Activated CD8-positive, alpha-beta memory T cell treated with anti-CD3 and anti-CD28 coated beads for 36 hours (primary cell): ENCODE measurements at regions not wholly inside any gene's neighbourhood (a gene's known extent, or its start where the extent isn't known, plus 50 kb on each side); places are given as distances from the start of the nearest gene placed in this dataset.
"Not testable (repeated sequence)": the region's sequence is repeated elsewhere in the genome, so short reads cannot be mapped to it uniquely, and the experiment has no call there.

Experiments
- CTCF ChIA-PET: fragments of 350-600 bp; sonication (Branson Sonifier 250); formaldehyde crosslinking; loops from one replicate; lab custom pipeline; 2021; ENCODE audit warnings: antibody characterized with exemption; lab: Charles Lee
- POLR2A ChIA-PET: fragments of 350-600 bp; sonication (Branson Sonifier 250); formaldehyde crosslinking; loops from one replicate; lab custom pipeline; 2021; ENCODE audit warnings: antibody characterized with exemption; lab: Charles Lee

DNA sequence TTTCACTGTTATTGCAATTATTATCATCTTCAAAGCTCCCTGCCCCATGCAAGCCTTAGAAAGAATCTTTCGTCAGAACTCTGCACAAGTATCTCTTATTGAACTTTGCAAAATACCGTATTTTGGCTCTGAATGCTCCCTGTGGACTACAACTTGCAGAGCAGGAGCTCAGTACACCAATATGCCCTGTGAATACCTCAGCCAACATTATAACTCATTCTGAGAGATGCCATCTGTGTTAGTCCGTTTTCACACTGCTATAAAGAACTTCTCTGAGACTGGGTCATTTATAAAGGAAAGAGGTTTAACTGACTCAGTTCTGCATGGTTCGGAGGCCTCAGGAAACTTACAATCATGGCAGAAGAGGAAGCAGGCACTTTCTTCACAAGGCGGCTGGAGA is 87.2 kb upstream of the XYLT1 start:
- ChIA-PET POLR2A (no interaction called here), CTCF (no interaction called here)

DNA sequence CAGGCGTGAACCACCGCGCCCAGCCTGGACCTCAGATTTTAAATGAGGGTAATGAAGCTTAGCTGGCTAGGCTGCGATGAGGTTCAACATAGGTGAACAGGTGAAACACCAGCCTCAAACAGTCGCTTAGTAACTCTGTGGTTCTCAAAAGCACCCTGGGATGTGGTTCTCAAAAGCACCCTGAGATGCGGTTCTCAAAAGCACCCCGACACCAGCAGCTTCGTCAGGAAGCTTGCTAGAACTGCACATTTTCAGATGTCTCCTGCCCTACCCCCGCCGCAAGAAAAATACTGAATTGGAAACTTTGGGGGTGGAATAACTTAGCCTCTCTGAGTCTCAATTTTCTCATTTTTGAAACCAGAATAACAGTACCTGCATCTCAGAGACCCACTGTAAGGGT is 86.7 kb upstream of the XYLT1 start:
- POLR2A ChIA-PET, result no interaction called here
- CTCF ChIA-PET, result interaction anchor here (1.2 kb wide), 1 partner anchor 27 kb away, joined by 3 read pairs; no protein-coding TSS in a partner anchor

DNA sequence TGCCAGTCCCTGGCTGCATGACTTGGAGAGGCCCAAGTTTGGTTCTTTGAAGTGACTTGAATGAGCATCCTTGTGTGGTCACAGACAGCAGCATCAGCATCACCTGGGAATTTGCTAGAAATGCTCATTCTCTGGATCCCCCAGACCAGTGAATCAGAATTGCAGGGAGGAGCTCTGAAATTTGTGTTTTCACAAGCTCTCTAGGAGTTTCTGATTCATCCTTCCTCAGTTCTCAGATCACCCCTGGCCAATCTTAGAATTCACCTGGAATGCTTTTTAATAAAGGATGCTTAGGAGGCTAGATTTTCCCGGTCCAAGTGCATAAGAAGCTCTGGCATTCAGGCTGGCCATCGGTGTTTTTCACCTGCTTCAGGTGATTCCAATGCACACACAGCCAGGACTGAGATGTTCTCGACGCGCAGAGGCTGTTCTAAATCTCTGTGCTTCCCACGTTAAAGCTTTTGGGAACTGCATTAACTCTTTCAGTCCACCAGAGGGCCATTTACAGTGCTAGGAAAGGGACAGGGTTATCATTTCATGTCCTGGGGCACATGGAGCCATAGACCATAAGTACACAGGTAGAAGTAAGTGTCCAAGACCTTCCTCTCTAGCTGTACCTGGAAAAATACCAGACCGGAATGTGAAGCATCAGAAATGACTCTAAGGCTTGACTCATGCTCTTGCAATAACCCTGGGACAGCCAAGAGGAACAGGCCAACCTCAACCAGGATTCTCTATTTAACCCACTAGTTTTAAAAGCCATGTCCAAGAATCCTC is 85.7 kb upstream of the XYLT1 start:
- POLR2A ChIA-PET, result no interaction called here

DNA sequence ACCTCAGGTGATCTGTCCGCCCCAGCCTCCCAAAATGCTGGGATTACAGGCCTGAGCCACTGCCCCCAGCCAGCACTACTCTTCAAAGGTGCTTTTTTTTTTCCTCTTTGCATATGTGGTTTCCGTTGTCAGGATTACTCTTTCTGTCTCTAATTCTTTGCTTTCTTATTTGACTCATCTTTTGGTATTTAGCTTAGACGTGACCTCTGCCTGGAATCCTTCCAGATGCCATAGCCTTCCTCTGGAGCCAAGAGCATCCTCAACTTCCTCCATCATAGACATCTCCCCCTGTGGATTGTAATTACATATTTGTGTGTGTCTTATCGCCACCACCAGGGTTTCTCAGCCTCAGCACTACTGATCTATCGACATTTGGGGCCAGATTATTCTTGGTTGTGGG is 84.4 kb upstream of the XYLT1 start:
- ChIA-PET CTCF (no interaction called here), POLR2A (no interaction called here)

More for the DNA sequence above, 85.7 kb upstream of the XYLT1 start:
- CTCF ChIA-PET, result interaction anchor here (1.2 to 1.3 kb wide), 3 partner anchors 9 to 28 kb away, joined by 3 read pairs; no protein-coding TSS in a partner anchor

DNA sequence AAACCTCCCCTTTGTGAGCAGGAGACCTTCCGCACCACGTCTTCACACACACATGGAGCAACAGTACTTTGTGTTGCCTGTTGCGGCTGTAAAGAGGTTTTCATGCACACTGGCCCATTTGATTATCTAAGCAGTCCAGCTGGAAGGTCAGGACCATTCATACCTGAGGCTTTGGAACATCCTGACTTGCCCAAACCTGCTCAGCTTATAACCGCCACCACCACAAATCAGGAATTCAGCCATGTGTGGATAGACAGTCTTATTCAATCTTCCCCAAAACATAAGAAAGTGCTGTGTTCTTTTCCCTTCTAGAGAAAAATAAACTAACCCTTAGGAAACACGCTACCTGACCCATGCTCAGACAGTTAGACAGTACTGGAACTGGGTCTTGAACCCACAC is 81.6 kb upstream of the XYLT1 start:
- POLR2A ChIA-PET, result no interaction called here
- CTCF ChIA-PET, result no interaction called here

DNA sequence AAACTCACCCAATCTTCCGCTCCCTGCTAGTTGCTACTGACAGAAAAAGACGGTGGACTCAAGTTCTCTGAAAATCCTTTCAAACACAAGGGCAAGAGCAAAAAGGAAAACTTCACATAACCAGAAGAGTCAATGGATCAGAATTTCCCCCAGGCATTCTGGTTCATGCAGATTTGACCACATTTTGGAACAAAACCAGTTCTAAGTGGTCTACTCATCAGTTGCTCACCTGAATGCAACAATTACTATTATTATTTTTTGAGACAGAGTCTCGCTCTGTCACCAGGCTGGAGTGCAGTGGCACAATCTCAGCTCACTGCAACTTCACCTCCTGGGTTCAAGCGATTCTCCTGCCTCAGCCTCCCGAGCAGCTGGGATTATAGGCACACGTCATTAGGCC is 80.9 kb upstream of the XYLT1 start:
- POLR2A ChIA-PET, CTCF ChIA-PET: not testable (repeated sequence)

DNA sequence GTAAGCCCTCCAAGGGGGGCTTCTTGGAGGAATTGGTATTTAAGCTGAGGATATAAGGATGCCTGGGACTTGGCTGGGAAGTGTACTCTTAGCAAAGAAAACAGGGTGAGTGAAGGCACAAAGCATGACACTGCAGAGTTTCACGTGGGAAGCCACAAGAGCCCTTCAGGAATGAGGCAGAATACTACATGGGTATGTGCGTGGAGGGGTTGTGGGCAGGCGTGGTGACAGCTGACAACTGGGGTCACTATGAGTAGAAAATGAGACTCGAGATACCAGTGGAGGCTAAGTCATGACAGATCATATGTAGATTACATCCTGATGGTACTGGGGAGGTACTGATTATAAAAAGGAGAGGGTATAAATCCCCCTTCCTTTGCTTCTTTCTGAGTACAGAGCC is 78.1 kb upstream of the XYLT1 start:
- CTCF ChIA-PET, result interaction anchor here (0.9 kb wide), 1 partner anchor 11 kb away, joined by 3 read pairs; no protein-coding TSS in a partner anchor

DNA sequence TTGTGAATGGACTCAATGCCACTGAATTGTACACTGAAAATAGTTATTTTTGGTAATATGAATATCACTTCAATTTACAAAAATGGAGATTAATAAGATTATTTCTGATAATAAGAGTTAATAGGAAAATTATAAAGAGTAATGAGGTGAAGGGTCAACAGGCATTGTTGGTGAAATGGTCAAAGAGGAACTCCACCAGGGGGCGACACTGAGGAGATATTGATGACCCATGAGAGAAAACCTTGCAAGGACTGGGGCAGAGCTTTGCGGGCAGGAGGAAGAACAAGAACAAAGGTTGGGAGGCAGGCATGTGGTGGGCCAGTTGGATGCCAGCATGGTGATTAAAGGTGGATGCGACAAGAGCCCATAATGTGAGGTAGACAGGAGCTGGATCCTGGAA is 74.0 kb upstream of the XYLT1 start:
- CTCF ChIA-PET, result interaction anchor here (1.5 kb wide), 1 partner anchor 12 kb away, joined by 3 read pairs; no protein-coding TSS in a partner anchor
- POLR2A ChIA-PET, result no interaction called here

More for the DNA sequence above, 78.1 kb upstream of the XYLT1 start:
- POLR2A ChIA-PET, result no interaction called here

DNA sequence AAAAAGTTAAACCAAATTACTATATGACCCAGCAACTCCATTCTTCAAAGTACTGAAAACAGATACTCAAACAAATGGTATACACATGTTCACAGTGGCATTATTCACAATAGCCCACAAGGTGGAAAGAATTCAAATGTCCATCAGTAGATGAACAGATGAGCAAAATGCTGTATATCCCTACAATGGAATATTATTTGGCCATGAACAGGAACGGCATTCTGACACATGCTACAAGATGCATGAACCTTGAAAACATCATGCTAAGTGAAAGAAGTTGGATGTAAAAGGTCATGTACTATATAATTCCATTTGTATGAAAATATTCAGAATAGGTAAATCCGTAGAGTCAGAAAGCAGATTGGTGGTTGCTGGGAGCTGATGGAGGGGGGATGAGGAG is 73.5 kb upstream of the XYLT1 start:
- ChIA-PET POLR2A (no interaction called here), CTCF (interaction anchor here (1.5 kb wide), 1 partner anchor 11 kb away, joined by 3 read pairs; no protein-coding TSS in a partner anchor)

DNA sequence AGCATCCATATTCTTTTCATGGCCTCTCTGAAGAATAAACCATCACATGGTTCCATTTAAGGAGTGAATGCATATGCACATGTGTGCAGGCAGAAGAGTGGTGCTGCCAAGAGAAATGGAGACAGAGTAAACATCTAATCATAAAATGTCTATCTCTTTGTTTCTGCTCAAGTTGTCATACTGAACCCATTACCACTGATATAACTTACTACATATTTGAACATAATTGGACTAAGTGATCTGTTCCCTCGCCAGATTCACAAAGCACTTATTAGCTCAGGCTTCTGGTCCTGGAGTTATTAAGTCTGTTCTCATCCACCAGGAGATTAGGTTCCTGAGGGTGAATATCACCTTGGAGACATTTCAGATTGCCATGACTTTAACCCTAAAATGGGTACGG is 72.3 kb upstream of the XYLT1 start:
- ChIA-PET POLR2A (no interaction called here), CTCF (no interaction called here)

DNA sequence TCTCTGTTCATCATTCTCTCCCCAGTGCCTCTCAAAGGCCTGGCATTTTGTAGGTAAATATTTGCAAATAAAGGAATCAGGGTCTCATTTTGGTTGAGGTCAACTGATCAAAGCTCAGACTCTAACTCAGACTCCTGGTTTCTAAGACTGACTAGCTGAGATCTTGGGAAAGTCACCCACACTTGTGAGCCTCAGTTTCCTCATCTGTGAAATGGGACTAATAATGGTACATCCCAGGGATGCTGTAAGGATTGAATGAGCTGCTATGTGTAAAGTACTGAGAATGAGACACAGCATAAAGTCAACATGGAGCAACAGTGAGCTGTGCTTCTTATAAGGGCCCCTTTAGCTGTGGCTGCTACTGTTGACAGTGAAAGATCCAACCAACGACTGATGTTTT is 70.6 kb upstream of the XYLT1 start:
- ChIA-PET POLR2A (no interaction called here), CTCF (no interaction called here)

DNA sequence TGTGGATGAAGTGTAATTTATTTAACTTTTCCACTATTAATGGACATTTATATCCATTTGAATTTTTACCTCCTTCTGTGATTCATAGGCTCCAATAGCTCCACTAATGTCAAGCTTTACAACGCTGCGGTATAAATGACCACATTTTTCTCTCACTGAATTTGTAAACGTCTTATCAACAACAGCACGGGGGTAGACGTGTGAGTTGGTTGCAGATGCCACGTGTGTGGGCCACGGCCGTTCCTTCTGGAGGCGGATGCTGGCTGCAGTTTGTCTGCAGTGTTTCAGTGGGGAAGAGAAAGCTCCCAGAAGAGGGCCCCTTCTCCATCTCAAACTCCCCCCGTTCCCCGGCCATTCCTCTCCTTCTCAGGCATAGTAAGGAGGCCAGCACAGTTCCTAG is 68.2 kb upstream of the XYLT1 start:
- ChIA-PET POLR2A (no interaction called here), CTCF (no interaction called here)

DNA sequence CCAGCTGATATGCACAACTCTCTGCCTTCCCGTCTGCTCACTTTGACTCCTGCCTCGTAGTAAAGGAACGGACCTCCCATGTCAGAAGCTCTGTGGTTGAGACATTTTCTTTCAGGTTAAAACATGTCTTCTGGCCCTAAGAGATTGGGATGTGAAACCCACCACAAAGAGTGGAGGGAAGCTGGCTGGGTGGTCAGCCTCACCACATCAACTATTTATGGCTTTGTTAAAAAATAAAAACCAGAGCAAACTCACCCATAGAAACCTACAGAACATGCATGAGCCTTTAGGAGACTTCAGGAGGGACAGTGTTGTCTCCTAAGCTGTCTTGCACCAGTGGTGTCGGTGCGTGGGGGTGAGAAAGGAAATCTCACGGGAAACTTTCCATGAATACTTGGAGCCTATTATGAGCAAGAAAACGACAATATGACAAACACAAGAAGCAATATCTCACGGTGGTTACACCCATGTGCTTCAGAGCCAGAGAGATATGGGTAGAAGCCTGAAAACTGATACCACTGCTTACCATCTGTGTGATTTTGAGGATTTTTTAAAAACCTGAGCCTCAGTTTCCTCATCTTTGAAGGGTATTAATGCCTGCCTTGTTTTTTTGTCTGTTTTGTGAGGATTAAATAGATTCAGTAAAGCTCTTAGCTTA is 61.7 kb upstream of the XYLT1 start:
- POLR2A ChIA-PET, result no interaction called here
- CTCF ChIA-PET, result interaction anchor here (0.7 kb wide), 1 partner anchor 13 kb away, joined by 3 read pairs; no protein-coding TSS in a partner anchor

DNA sequence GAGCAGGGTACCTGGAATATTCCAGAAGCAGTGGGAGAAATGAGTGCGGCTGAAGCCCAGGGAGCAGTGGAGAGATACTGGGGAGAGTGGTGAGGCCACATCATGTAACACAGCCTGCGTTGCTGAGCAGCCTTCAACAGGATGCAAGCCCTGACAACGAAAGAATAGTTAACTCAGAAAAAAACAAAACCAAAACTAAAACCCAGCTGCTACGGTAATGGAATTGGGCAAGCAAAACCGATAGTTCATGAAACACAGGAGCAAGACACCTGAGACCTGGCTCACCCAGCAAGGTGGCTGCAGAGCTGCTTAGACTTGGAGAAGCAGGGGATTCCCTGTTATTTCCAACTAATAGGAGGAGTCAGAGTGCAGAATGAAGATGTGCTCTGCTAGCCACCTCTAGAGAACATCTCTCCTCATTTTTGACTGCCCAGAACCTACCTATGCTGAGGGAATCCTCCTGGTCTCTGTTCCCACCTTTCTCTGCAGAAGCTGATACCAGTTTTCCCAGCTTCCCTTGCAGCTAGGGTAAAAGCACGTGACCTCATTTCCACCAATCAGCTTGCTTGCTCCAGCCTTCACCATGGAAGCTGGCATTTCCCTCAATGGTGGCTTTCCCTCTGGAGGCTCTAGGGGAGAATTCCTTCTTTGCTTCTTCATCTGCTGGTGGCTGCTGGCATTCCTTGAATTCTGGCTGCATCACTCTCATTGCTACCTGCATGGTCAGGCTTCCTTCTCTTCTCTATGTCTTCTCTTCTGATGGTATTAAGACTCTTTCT is 59.4 kb upstream of the XYLT1 start:
- ChIA-PET POLR2A (interaction anchor here (0.5 kb wide), 1 partner anchor 46 kb away, joined by 3 read pairs; no protein-coding TSS in a partner anchor), CTCF (interaction anchor here (0.6 kb wide), 1 partner anchor 115 kb away, joined by 3 read pairs; no protein-coding TSS in a partner anchor)

DNA sequence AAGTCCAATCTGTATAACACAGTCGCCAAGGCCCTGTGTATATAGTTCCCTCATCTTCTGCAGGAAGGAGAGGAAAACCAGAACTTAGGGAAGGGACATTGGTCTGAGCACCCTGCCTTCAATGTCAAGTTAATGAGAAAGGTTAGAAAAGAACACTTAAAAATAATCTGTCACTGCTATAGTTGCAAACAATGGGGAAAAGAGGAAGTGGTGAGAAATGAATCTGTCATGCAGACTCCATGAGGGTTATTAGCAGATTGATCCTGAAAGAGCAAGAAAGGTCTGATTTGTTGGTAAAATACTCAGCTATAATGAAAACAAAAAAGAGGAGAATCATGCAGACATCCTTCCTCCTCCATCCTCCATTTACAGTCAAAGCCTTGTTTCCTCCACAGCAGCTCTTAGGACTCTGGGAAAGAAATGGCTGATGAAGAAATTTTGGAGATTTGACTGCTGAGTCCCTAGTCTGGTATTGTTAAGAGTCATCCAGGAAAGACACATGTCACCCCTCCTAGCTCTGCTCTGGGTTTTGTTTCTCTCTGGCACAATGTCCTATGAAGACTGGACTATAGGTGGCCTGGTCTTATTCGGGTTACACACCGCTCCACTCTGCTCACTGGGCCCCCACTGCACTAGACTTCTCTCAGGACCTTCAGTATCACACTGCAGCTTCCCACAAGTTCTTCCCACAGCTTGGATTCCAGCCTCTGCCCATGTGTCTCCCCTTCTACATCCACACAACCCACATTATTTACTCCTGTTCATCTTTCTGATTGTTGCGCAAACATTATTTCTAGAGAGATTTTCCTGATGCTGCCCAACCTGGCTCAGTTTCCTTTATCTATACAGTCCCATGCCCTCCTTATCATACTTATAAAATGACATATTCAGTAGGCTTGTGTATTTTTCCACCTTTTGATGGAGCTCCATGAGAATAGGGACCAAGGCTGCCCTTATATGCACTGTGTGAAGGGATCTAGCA is 56.5 kb upstream of the XYLT1 start:
- ChIA-PET POLR2A (no interaction called here), CTCF (no interaction called here)

DNA sequence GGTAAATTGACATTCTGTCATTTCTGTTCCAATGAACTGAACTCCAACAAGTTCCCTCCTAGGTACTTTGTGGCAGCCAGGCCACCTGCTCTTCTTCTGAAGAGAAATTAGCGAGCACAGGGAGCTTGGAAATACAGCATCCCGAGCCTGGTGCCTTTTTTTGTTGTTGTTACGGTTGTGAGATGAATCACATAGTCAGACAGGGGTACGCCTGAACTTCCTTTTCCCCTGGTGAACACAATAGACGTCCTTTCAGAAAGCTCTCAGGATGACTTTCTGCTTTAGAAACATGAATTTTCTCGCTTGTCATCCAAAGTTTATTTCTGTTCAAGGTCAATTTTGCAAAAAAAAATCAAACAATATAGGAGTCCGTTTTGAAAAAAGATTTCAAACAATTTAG is 53.9 kb upstream of the XYLT1 start:
- POLR2A ChIA-PET, result no interaction called here
- CTCF ChIA-PET, result no interaction called here

DNA sequence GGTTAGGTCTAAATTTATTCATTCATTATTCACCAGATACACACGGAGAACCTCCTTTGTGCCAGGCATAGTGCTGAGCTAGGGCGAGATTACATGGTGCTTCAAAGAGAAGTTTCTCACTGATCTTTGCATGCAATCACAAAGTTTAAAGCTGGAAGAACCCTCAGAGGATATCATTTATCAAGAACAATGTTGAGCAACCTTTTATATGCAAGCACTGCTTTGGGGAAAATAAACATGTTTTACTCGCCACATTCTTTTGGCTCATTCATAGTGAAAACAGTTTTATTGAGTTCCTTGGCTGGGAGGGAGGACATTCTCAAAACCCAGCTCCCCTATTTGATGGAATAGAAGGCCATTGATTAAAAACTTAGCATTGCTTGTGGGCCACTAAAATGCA is 49.8 kb upstream of the XYLT1 start:
- CTCF ChIA-PET, result no interaction called here
- POLR2A ChIA-PET, result no interaction called here
